GM18520 (cell line): ENCODE measurements at regions not wholly inside any gene's neighbourhood (a gene's known extent, or its start where the extent isn't known, plus 50 kb on each side); places are given as distances from the start of the nearest gene placed in this dataset.

Experiments used
- ATAC-seq: cut with Tn5 transposase; IDR thresholded peaks from one replicate; pipeline ENCODE4 v1.9.1; 2021; ENCODE audit not compliant: unreplicated experiment

GRCh38 chr3:182244222-182244971, 532.7 kb downstream of the SOX2 start:
- ATAC-seq, result no peak

- ATAC-seq, result no peak
Measured at GRCh38 chr3:182245059-182245458, 533.3 kb downstream of the SOX2 start.

GRCh38 chr3:182246870-182247269, 535.1 kb downstream of the SOX2 start:
- no peak for ATAC-seq

GRCh38 chr3:182248349-182248880, 536.7 kb downstream of the SOX2 start:
- no peak for ATAC-seq

- no peak for ATAC-seq
Measured at GRCh38 chr3:182252802-182253201, 540.5 kb upstream of the ATP11B start.

GRCh38 chr3:182255158-182255557, 538.1 kb upstream of the ATP11B start:
- no peak for ATAC-seq

- no peak for ATAC-seq
Measured at GRCh38 chr3:182257361-182257760, 535.9 kb upstream of the ATP11B start.

GRCh38 chr3:182258538-182259177, 534.6 kb upstream of the ATP11B start:
- ATAC-seq, result no peak

- no peak for ATAC-seq
Measured at GRCh38 chr3:182259579-182259978, 533.7 kb upstream of the ATP11B start.

GRCh38 chr3:182261041-182261440, 532.3 kb upstream of the ATP11B start:
- ATAC-seq, result no peak

GRCh38 chr3:182268711-182269110, 524.6 kb upstream of the ATP11B start:
- ATAC-seq, result no peak

- no peak for ATAC-seq
Measured at GRCh38 chr3:182276512-182276911, 516.8 kb upstream of the ATP11B start.

GRCh38 chr3:182284793-182285192, 508.5 kb upstream of the ATP11B start:
- ATAC-seq, result no peak

GRCh38 chr3:182292591-182292990, 500.7 kb upstream of the ATP11B start:
- no peak for ATAC-seq

- no peak for ATAC-seq
Measured at GRCh38 chr3:182294256-182294655, 499.0 kb upstream of the ATP11B start.

GRCh38 chr3:182294696-182295095, 498.6 kb upstream of the ATP11B start:
- ATAC-seq, result no peak

GRCh38 chr3:182300266-182300665, 493.0 kb upstream of the ATP11B start:
- ATAC-seq, result no peak

GRCh38 chr3:182303169-182303568, 490.1 kb upstream of the ATP11B start:
- no peak for ATAC-seq

GRCh38 chr3:182305881-182306665, 487.2 kb upstream of the ATP11B start:
- ATAC-seq, result no peak

GRCh38 chr3:182308328-182308727, 485.0 kb upstream of the ATP11B start:
- ATAC-seq, result no peak

- ATAC-seq, result no peak
Measured at GRCh38 chr3:182309120-182309519, 484.2 kb upstream of the ATP11B start.

GRCh38 chr3:182315313-182315712, 478.0 kb upstream of the ATP11B start:
- no peak for ATAC-seq
